Loucy (cell line): ENCODE measurements at regions not wholly inside any gene's neighbourhood (a gene's known extent, or its start where the extent isn't known, plus 50 kb on each side); places are given as distances from the start of the nearest gene placed in this dataset.

Experiments
- H2AFZ ChIP-seq: fragments of 200-600 bp; sonication (generic); 2 replicates; pipeline ENCODE4 v1.6.0; 2016; ENCODE audit warnings: antibody characterized with exemption, mild to moderate bottlenecking, low read length, moderate library complexity
- H3F3A ChIP-seq: fragments of 200-600 bp; 2 replicates; pipeline ENCODE4 v1.6.0; 2016; ENCODE audit warnings: antibody characterized with exemption, low read depth, mild to moderate bottlenecking
- H3K27me3 ChIP-seq: fragments of 200-600 bp; sonication (generic); 2 replicates; pipeline ENCODE4 v1.6.1; 2014; ENCODE audit warnings: low read length, mild to moderate bottlenecking; ENCODE audit not compliant: insufficient read depth, poor library complexity, severe bottlenecking
- H3K36me3 ChIP-seq: fragments of 200-600 bp; sonication (generic); 2 replicates; pipeline ENCODE4 v1.6.1; 2016; ENCODE audit warnings: low read length; ENCODE audit not compliant: insufficient read depth
- H3K4me1 ChIP-seq: fragments of 200-600 bp; sonication (generic); 2 replicates; pipeline ENCODE4 v1.5.1; 2014; ENCODE audit warnings: low read length, mild to moderate bottlenecking; ENCODE audit not compliant: insufficient read depth, poor library complexity, severe bottlenecking
- H3K4me2 ChIP-seq: fragments of 200-600 bp; sonication (generic); 2 replicates; pipeline ENCODE4 v1.6.0; 2014; ENCODE audit warnings: antibody characterized with exemption, low read length, low read depth, mild to moderate bottlenecking; ENCODE audit not compliant: poor library complexity, severe bottlenecking
- H3K4me3 ChIP-seq: fragments of 200-600 bp; sonication (generic); 2 replicates; pipeline ENCODE4 v1.5.1; 2014; ENCODE audit warnings: low read length, mild to moderate bottlenecking, mixed read lengths; ENCODE audit not compliant: poor library complexity, severe bottlenecking
- H3K79me2 ChIP-seq: fragments of 200-600 bp; sonication (generic); 2 replicates; pipeline ENCODE4 v1.6.1; 2014; ENCODE audit warnings: low read length; ENCODE audit not compliant: insufficient read depth
- H3K9ac ChIP-seq: fragments of 200-600 bp; sonication (generic); 2 replicates; pipeline ENCODE4 v1.6.0; 2014; ENCODE audit warnings: mild to moderate bottlenecking, low read depth, low read length, moderate library complexity; ENCODE audit not compliant: poor library complexity, severe bottlenecking
- H3K9me2 ChIP-seq: fragments of 200-600 bp; sonication (generic); replicated peaks from 2 replicates; pipeline ENCODE4 v1.6.1; 2016; ENCODE audit warnings: low read depth, low read length, mixed read lengths
- H3K9me3 ChIP-seq: fragments of 200-600 bp; sonication (generic); 2 replicates; pipeline ENCODE4 v1.6.1; 2014; ENCODE audit warnings: mild to moderate bottlenecking, antibody characterized with exemption, low read length, low read depth; ENCODE audit not compliant: insufficient read depth
- H4K20me1 ChIP-seq: fragments of 200-600 bp; sonication (generic); 2 replicates; pipeline ENCODE4 v1.6.0; 2014; ENCODE audit warnings: antibody characterized with exemption, low read length, mild to moderate bottlenecking; ENCODE audit not compliant: insufficient read depth, poor library complexity, severe bottlenecking
- EZH2phosphoT487 ChIP-seq: fragments of 200-600 bp; IDR thresholded peaks from 2 replicates; pipeline ENCODE4 v1.6.1; 2018; ENCODE audit warnings: antibody characterized with exemption, mild to moderate bottlenecking, moderate library complexity, borderline replicate concordance
- TF ChIP-seq, protein P1 (sequence below): fragments of 200-600 bp; sonication (generic); conservative IDR thresholded peaks from 2 replicates; pipeline ENCODE4 v1.5.1; 2014; ENCODE audit warnings: mild to moderate bottlenecking, antibody characterized with exemption, low read length

DNA sequence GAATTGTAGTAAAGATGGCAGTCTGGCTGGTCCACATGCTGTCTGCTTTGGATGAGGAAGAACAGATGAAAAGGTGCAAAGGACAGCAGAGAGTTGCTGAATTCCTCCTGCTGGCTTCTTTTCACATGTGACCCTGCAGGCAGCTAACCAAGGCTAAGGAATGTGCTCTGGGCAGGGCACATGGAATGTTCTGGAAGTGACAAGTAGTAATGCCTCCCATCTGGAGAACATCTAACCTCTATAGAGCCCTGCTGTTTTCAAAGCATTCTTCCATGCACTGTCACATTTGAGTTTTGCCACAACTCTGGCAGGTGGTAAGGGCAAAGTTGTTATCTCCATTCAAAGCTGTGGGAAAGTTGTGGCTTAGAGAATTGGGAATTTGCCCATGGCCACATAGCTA lies 208.8 kb downstream of the STK31 start:
- no peaks in the 10 kb centered on the region for H3K36me3 ChIP-seq
- no peaks in the 10 kb centered on the region for H4K20me1 ChIP-seq
- H2AFZ ChIP-seq, result no peak overlapping the region
- no peaks in the 10 kb centered on the region for H3F3A ChIP-seq
- no peaks in the 10 kb centered on the region for H3K9me2 ChIP-seq
- no peak overlapping the region for H3K4me2 ChIP-seq
- H3K27me3 ChIP-seq, result no peaks in the 10 kb centered on the region
- H3K4me3 ChIP-seq, result no peak overlapping the region
- no peaks in the 10 kb centered on the region for H3K79me2 ChIP-seq
- no peak overlapping the region for H3K9ac ChIP-seq
- H3K9me3 ChIP-seq, result no peaks in the 10 kb centered on the region
- TF ChIP-seq EZH2phosphoT487, result no peak
- TF ChIP-seq, protein P1, sequence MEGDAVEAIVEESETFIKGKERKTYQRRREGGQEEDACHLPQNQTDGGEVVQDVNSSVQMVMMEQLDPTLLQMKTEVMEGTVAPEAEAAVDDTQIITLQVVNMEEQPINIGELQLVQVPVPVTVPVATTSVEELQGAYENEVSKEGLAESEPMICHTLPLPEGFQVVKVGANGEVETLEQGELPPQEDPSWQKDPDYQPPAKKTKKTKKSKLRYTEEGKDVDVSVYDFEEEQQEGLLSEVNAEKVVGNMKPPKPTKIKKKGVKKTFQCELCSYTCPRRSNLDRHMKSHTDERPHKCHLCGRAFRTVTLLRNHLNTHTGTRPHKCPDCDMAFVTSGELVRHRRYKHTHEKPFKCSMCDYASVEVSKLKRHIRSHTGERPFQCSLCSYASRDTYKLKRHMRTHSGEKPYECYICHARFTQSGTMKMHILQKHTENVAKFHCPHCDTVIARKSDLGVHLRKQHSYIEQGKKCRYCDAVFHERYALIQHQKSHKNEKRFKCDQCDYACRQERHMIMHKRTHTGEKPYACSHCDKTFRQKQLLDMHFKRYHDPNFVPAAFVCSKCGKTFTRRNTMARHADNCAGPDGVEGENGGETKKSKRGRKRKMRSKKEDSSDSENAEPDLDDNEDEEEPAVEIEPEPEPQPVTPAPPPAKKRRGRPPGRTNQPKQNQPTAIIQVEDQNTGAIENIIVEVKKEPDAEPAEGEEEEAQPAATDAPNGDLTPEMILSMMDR, result no peak
- no peaks in the 10 kb centered on the region for H3K4me1 ChIP-seq

DNA sequence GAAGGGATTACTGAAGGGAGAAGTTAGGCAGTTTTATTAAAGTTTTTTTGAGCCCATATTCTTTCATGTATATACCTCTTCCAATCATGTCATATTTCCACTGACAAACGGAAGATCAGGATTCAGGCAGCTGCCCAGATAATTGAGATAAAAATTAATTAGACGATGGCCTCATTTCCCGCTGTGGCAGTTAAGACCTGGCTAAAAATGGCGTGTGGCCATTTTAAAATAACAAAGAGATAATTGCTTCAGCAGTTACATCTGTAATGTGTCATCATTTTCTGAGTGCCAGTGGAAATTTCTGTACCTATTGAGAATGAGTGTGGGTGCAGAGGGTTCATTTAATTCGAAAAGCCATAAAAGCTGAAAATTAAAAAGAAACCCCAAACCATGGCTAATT lies 215.1 kb downstream of the STK31 start:
- H3K9me3 ChIP-seq, result no peaks in the 10 kb centered on the region
- no peak overlapping the region for H3K4me3 ChIP-seq
- H3K79me2 ChIP-seq, result no peaks in the 10 kb centered on the region
- no peaks in the 10 kb centered on the region for H3F3A ChIP-seq
- no peak overlapping the region for H3K9ac ChIP-seq
- peak overlapping the region; percentile 8 for H3K4me2 ChIP-seq
- no peaks in the 10 kb centered on the region for H3K27me3 ChIP-seq
- H3K9me2 ChIP-seq, result no peaks in the 10 kb centered on the region
- H3K4me1 ChIP-seq, result peaks cover 9% of the 10 kb centered on the region
- TF ChIP-seq, protein P1, result no peak
- no peak for TF ChIP-seq EZH2phosphoT487
- H3K36me3 ChIP-seq, result no peaks in the 10 kb centered on the region
- no peaks in the 10 kb centered on the region for H4K20me1 ChIP-seq
- H2AFZ ChIP-seq, result no peak overlapping the region

DNA sequence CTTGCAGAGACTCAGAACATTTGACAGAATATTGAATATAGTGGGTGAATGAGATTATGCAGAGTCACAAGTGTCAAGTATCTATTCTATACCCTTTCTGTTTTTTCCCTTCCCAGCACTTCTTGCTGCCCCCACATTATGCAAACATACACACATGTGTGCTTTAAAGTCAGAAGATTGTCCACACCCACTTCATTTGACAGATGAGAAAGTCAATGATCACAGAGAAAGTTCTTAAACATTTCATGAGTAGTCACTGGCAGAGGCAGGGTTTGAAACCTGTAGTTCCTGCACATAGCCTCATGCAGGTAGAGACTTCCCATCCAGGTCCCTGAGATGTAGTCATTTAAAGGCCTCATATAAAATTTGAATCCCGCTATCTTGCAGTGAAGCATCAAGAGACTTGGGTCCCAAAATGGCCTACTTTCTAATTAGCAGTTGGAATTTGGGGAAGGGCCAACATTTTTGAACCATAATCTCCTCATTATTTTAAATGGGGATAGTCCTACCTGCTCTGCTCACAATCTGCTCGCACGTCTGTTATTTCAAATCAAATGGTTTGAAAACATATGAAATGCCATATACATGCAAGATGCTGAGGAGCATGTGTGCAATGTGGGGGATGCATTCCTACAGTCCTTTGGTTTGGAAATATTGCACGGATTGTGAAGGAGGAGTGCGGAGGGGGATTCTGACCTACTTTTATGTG lies 217.8 kb downstream of the STK31 start:
- TF ChIP-seq, protein P1, result no peak
- no peak for TF ChIP-seq EZH2phosphoT487
- Histone ChIP-seq H2AFZ (no peak overlapping the region), H3K4me1 (peaks cover 9% of the 10 kb centered on the region), H3F3A (no peaks in the 10 kb centered on the region), H3K9me2 (no peaks in the 10 kb centered on the region), H3K9ac (no peak overlapping the region), H3K4me2 (no peak overlapping the region), H3K4me3 (no peak overlapping the region), H4K20me1 (no peaks in the 10 kb centered on the region), H3K27me3 (no peaks in the 10 kb centered on the region), H3K79me2 (no peaks in the 10 kb centered on the region), H3K9me3 (no peaks in the 10 kb centered on the region), H3K36me3 (no peaks in the 10 kb centered on the region)
